ENCODE measurements at regions not wholly inside any gene's neighbourhood (a gene's known extent, or its start where the extent isn't known, plus 50 kb on each side); places are given as distances from the start of the nearest gene placed in this dataset.
"Not testable (repeated sequence)": the region's sequence is repeated elsewhere in the genome, so short reads cannot be mapped to it uniquely, and the experiment has no call there.

DNA sequence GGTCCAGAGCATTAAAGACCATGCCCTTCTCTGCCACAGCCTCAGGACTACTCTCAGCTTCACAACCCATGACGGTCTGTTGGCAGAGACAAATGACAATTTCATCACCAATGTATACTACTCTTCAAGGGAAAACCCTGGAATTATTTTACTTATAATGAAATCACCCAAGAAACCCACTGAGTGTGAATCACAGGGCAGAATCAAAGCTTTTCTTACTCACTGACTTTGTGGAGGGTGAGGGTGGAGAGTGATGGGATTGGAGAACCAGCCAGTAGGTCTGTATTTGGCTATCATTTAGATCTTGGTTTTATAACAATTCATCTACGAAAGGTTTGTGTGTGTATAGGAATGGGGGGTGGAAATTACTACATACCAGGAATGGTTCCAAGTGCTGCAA, 442.6 kb downstream of the SHISA9 start:
- no peak for TF ChIP-seq TARDBP (IDR thresholded peaks at IDR 0.05)
- no peak for TF ChIP-seq L3MBTL2 (conservative IDR thresholded peaks at IDR 0.05)
- TF ChIP-seq CTBP1 (IDR thresholded peaks at IDR 0.05; ENCODE audit: borderline replicate concordance): no peak
- no peak for DNase-seq (ENCODE audit: extremely low spot score)
- POLR2A ChIA-PET: no interaction called here
- CTCF ChIA-PET: no interaction called here

- DNase-seq (ENCODE audit: extremely low spot score): no peak
- POLR2A ChIA-PET: no interaction called here
- no peak for TF ChIP-seq FOXA1 (IDR thresholded peaks at IDR 0.05)
- TF ChIP-seq HDGF (IDR thresholded peaks at IDR 0.05; ENCODE audit: borderline replicate concordance): no peak
- no peak for TF ChIP-seq SP1 (IDR thresholded peaks at IDR 0.05)
- no peak for TF ChIP-seq BHLHE40 (IDR thresholded peaks at IDR 0.05; ENCODE audit: borderline replicate concordance)
- TF ChIP-seq ZNF384 (IDR thresholded peaks at IDR 0.05): no peak
- TF ChIP-seq NFRKB (IDR thresholded peaks at IDR 0.05): no peak
- no peak for TF ChIP-seq FOXM1 (IDR thresholded peaks at IDR 0.05; ENCODE audit: borderline replicate concordance)
- no peak for TF ChIP-seq TARDBP (IDR thresholded peaks at IDR 0.05)
- TF ChIP-seq PKNOX1 (IDR thresholded peaks at IDR 0.05): no peak
- no peak for TF ChIP-seq SUZ12 (IDR thresholded peaks at IDR 0.05)
- TF ChIP-seq CTBP1 (IDR thresholded peaks at IDR 0.05; ENCODE audit: borderline replicate concordance): no peak
- TF ChIP-seq ELF4 (IDR thresholded peaks at IDR 0.05): no peak
- TF ChIP-seq FOXK2 (IDR thresholded peaks at IDR 0.05): no peak
- TF ChIP-seq ARNT (IDR thresholded peaks at IDR 0.05): no peak
- TF ChIP-seq LEF1 (IDR thresholded peaks at IDR 0.05; ENCODE audit: borderline replicate concordance): no peak
- TF ChIP-seq L3MBTL2 (conservative IDR thresholded peaks at IDR 0.05): no peak
- CTCF ChIA-PET: no interaction called here
Measured at GRCh38 chr16:13348416-13348815, 447.0 kb downstream of the SHISA9 start.

DNA sequence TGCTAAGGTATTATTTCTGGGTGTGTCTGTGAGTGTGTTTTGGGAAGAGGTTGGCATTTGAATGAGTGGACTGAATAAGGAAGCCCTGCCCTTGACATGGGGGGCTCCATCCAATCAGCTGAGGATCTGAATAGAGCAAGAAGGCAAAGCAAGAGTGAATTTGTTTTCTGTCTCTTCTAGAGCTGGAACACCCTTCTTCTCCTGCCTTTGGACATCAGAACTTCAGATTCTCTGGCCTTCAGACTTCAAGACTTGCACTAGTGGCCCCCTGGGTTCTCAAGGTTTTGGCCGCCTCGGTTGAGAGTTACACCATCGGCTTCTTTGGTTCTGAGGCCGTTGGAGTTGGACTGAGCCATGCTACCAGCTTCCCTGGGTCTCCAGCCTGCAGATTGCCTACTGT, 448.6 kb downstream of the SHISA9 start:
- no peak for DNase-seq (ENCODE audit: extremely low spot score)
- ChIA-PET POLR2A (no interaction called here), CTCF (no interaction called here)
- TF ChIP-seq CTBP1 (IDR thresholded peaks at IDR 0.05; ENCODE audit: borderline replicate concordance): no peak
- no peak for TF ChIP-seq L3MBTL2 (conservative IDR thresholded peaks at IDR 0.05)
- no peak for TF ChIP-seq PKNOX1 (IDR thresholded peaks at IDR 0.05)
- no peak for TF ChIP-seq HDGF (IDR thresholded peaks at IDR 0.05; ENCODE audit: borderline replicate concordance)
- no peak for TF ChIP-seq BHLHE40 (IDR thresholded peaks at IDR 0.05; ENCODE audit: borderline replicate concordance)
- no peak for TF ChIP-seq LEF1 (IDR thresholded peaks at IDR 0.05; ENCODE audit: borderline replicate concordance)
- TF ChIP-seq ELF4 (IDR thresholded peaks at IDR 0.05): no peak
- TF ChIP-seq FOXK2 (IDR thresholded peaks at IDR 0.05): no peak

- CTCF ChIA-PET: no interaction called here
Measured at GRCh38 chr16:13351181-13351580, 449.8 kb downstream of the SHISA9 start.

GRCh38 chr16:13351601-13352217, 450.3 kb downstream of the SHISA9 start:
- CTCF ChIA-PET: no interaction called here
- no peak for DNase-seq (ENCODE audit: extremely low spot score)
- POLR2A ChIA-PET: no interaction called here
- TF ChIP-seq FOXK2 (IDR thresholded peaks at IDR 0.05) (no peak), PKNOX1 (IDR thresholded peaks at IDR 0.05) (no peak)

More at GRCh38 chr16:13351181-13351580, 449.8 kb downstream of the SHISA9 start:
- POLR2A ChIA-PET: no interaction called here
- no peak for DNase-seq (ENCODE audit: extremely low spot score)
- TF ChIP-seq FOXM1 (IDR thresholded peaks at IDR 0.05; ENCODE audit: borderline replicate concordance): no peak
- TF ChIP-seq ZNF384 (IDR thresholded peaks at IDR 0.05): no peak
- TF ChIP-seq FOXK2 (IDR thresholded peaks at IDR 0.05): no peak

GRCh38 chr16:13352796-13353195, 451.4 kb downstream of the SHISA9 start:
- DNase-seq (ENCODE audit: extremely low spot score); POLR2A ChIA-PET; CTCF ChIA-PET: not testable (repeated sequence)

GRCh38 chr16:13357842-13358241, 456.4 kb downstream of the SHISA9 start:
- POLR2A ChIA-PET; DNase-seq (ENCODE audit: extremely low spot score); CTCF ChIA-PET: not testable (repeated sequence)

DNA sequence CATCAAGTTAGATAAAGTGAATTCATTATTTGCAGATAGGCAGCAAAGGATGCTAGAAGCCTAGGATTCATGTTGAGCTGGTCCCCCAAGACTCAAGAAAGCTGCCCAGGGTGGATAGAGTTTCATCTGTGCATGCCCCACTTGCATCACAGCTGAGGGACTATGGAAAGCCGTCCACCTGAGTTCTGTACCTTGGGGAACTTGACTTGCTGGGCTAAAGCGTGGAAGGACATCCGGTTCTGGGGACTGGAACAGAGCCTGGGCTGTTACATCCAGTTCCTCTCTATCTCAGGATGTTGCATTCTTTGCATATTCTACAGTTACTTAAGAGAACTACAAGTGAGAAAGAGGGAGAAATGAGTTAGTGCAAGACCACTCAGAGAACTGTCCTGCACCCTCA, 458.4 kb downstream of the SHISA9 start:
- no peak for DNase-seq (ENCODE audit: extremely low spot score)
- CTCF ChIA-PET: no interaction called here
- POLR2A ChIA-PET: no interaction called here
- no peak for TF ChIP-seq FOXA1 (IDR thresholded peaks at IDR 0.05)
- no peak for TF ChIP-seq BHLHE40 (IDR thresholded peaks at IDR 0.05; ENCODE audit: borderline replicate concordance)
- no peak for TF ChIP-seq CTBP1 (IDR thresholded peaks at IDR 0.05; ENCODE audit: borderline replicate concordance)
- no peak for TF ChIP-seq LEF1 (IDR thresholded peaks at IDR 0.05; ENCODE audit: borderline replicate concordance)
- no peak for TF ChIP-seq FOXM1 (IDR thresholded peaks at IDR 0.05; ENCODE audit: borderline replicate concordance)
- no peak for TF ChIP-seq ARNT (IDR thresholded peaks at IDR 0.05)
- no peak for TF ChIP-seq HDGF (IDR thresholded peaks at IDR 0.05; ENCODE audit: borderline replicate concordance)
- no peak for TF ChIP-seq PKNOX1 (IDR thresholded peaks at IDR 0.05)
- no peak for TF ChIP-seq NFRKB (IDR thresholded peaks at IDR 0.05)
- TF ChIP-seq ELF4 (IDR thresholded peaks at IDR 0.05): no peak

Data from HEK293T (cell line).